GM06990 (cell line): ENCODE measurements at regions not wholly inside any gene's neighbourhood (a gene's known extent, or its start where the extent isn't known, plus 50 kb on each side); places are given as distances from the start of the nearest gene placed in this dataset.
A peak's percentile ranks its signal among the peaks of the same experiment; 100 is the strongest.

Source experiments
- DNase-seq: peaks from one replicate; pipeline ENCODE4 v3.0.0-alpha.2; 2011; ENCODE audit not compliant: insufficient read length; ENCODE audit errors: extremely low read depth
- H3K27me3 ChIP-seq: replicated peaks from 2 replicates; pipeline ENCODE4 v1.6.0; 2011; ENCODE audit warnings: low read length; ENCODE audit not compliant: control insufficient read depth, insufficient read depth
- H3K36me3 ChIP-seq: 2 replicates; pipeline ENCODE4 v1.5.1; 2011; ENCODE audit warnings: low read length; ENCODE audit not compliant: control insufficient read depth, insufficient read depth
- H3K4me3 ChIP-seq: replicated peaks from 2 replicates; pipeline ENCODE4 v1.5.1; 2011; ENCODE audit warnings: low read depth, mild to moderate bottlenecking, control low read depth, low read length
- TF ChIP-seq, protein P1 (sequence below): IDR thresholded peaks from 2 replicates; pipeline ENCODE4 v1.5.1; 2011; ENCODE audit warnings: low read length, control low read depth, mild to moderate bottlenecking, inconsistent platforms; ENCODE audit not compliant: insufficient read depth, poor library complexity, severe bottlenecking

DNA sequence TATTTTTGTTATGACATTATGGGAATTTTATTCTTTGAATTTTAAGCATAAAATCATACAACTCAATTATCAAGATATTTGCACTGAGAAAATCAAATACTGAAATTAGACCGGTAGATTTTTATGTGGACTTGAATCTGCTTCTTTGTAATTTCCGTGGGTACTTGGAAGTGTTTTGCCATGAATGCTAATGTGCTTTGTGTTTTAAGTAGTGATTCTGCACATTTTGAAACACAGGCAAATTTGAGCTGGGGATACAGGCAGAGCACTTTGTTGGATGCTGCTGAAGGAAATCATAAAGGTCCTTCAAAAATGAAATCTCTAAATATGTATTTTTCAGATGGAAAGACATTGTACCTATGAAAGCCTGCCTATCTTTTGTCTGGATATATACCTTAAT is 446.3 kb upstream of the POU3F3 start:
- no peak for DNase-seq
- TF ChIP-seq, protein P1, sequence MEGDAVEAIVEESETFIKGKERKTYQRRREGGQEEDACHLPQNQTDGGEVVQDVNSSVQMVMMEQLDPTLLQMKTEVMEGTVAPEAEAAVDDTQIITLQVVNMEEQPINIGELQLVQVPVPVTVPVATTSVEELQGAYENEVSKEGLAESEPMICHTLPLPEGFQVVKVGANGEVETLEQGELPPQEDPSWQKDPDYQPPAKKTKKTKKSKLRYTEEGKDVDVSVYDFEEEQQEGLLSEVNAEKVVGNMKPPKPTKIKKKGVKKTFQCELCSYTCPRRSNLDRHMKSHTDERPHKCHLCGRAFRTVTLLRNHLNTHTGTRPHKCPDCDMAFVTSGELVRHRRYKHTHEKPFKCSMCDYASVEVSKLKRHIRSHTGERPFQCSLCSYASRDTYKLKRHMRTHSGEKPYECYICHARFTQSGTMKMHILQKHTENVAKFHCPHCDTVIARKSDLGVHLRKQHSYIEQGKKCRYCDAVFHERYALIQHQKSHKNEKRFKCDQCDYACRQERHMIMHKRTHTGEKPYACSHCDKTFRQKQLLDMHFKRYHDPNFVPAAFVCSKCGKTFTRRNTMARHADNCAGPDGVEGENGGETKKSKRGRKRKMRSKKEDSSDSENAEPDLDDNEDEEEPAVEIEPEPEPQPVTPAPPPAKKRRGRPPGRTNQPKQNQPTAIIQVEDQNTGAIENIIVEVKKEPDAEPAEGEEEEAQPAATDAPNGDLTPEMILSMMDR = no peak

DNA sequence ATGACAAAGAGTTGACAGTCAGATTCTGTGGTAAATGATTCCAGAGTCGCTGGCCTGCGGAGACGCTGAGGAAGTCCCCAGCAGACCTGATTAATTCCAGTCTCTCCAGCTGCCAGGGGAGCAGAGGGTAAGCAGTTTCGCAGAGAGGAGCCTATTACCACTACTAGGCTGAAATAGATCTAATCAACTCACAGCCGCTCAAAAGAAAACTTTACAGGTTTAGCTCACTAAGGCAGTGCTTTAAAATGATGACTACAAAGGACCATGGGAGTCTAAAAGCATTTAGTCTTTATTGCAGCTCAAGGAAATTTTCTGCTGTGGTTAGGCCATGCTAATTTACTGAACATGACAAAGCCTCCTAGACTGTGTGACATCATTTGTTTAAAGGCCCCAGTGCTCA is 445.6 kb upstream of the POU3F3 start:
- Histone ChIP-seq H3K4me3 (no peak overlapping the region), H3K27me3 (no peaks in the 10 kb centered on the region), H3K36me3 (no peaks in the 10 kb centered on the region)
- no peak for DNase-seq
- TF ChIP-seq, protein P1 = no peak

More for the DNA sequence above, 446.3 kb upstream of the POU3F3 start:
- Histone ChIP-seq H3K27me3 (no peaks in the 10 kb centered on the region), H3K4me3 (no peak overlapping the region), H3K36me3 (no peaks in the 10 kb centered on the region)

- H3K27me3 ChIP-seq = no peaks in the 10 kb centered on the region
- no peak overlapping the region for H3K4me3 ChIP-seq
- no peaks in the 10 kb centered on the region for H3K36me3 ChIP-seq
- TF ChIP-seq, protein P1 = no peak
- no peak for DNase-seq
These were observed 443.8 kb upstream of the POU3F3 start for GRCh38 chr2:104410136-104410535.

DNA sequence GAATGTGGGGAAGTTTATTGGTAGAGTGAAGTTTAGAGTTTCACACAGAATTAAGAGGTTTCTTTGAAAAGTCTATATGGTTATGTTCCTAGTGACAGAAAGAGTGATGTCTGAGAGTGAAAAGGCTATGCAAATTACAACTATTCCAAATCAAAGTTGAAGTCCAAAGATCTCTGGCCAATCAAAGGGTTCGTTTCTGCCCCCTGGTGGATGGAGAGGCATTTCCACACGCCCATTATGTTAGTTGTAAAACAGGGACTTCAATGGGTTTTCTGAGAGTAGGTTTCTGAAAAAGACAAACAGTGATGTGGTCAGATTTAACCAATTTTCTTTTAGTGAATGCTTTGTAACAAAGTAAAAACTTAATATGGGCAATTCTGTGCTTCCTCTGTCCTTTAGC is 441.5 kb upstream of the POU3F3 start:
- no peaks in the 10 kb centered on the region for H3K27me3 ChIP-seq
- TF ChIP-seq, protein P1 = peak; percentile 79
- no peaks in the 10 kb centered on the region for H3K36me3 ChIP-seq
- DNase-seq = no peak
- H3K4me3 ChIP-seq = no peak overlapping the region

DNA sequence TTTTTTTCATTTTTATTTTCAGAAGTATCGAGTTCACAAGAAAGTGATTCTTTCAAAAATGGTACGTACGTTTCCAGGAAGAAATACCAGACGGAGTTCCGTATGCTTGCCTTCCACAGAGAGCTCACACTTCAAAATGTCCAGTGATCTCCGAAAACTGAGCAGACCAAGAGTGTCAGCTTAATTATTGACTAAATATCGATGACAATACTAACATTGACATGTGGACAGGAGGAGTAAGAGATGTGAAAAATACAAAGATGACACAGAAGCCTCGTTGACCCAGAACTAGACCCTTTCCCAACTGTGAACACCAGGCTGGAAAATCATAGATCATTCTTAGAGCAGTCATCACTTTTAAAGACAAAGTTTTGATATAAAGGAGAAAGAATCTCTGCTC is 440.0 kb upstream of the POU3F3 start:
- DNase-seq = no peak
- TF ChIP-seq, protein P1 = no peak
- Histone ChIP-seq H3K27me3 (no peaks in the 10 kb centered on the region; the same call in 1 of the 2 replicates), H3K36me3 (no peaks in the 10 kb centered on the region), H3K4me3 (no peak overlapping the region)

- no peak for DNase-seq
- Histone ChIP-seq H3K36me3 (no peaks in the 10 kb centered on the region), H3K4me3 (no peak overlapping the region), H3K27me3 (no peaks in the 10 kb centered on the region; the same call in 1 of the 2 replicates)
- TF ChIP-seq, protein P1 = no peak
These were observed 438.6 kb upstream of the POU3F3 start for GRCh38 chr2:104415284-104415683.
